ENCODE measurements at regions not wholly inside any gene's neighbourhood (a gene's known extent, or its start where the extent isn't known, plus 50 kb on each side); places are given as distances from the start of the nearest gene placed in this dataset.

- Histone ChIP-seq H3K9me3 (ENCODE audit: control insufficient read depth, low read length) (no peaks in the 10 kb centered on the region), H3K36me3 (ENCODE audit: control insufficient read depth, insufficient read depth, low read length) (no peaks in the 10 kb centered on the region), H3K9ac (ENCODE audit: extremely low read depth, low read length, poor library complexity, severe bottlenecking) (no peak overlapping the region), H3K27me3 (ENCODE audit: control insufficient read depth, insufficient read depth, low read length, poor library complexity, severe bottlenecking) (no peaks in the 10 kb centered on the region), H3K27ac (ENCODE audit: low read depth, low read length) (no peak overlapping the region), H3K4me1 (ENCODE audit: control insufficient read depth, insufficient read depth, low read length) (no peaks in the 10 kb centered on the region), H3K4me3 (ENCODE audit: low read length) (no peak overlapping the region)
- TF ChIP-seq, protein P1, sequence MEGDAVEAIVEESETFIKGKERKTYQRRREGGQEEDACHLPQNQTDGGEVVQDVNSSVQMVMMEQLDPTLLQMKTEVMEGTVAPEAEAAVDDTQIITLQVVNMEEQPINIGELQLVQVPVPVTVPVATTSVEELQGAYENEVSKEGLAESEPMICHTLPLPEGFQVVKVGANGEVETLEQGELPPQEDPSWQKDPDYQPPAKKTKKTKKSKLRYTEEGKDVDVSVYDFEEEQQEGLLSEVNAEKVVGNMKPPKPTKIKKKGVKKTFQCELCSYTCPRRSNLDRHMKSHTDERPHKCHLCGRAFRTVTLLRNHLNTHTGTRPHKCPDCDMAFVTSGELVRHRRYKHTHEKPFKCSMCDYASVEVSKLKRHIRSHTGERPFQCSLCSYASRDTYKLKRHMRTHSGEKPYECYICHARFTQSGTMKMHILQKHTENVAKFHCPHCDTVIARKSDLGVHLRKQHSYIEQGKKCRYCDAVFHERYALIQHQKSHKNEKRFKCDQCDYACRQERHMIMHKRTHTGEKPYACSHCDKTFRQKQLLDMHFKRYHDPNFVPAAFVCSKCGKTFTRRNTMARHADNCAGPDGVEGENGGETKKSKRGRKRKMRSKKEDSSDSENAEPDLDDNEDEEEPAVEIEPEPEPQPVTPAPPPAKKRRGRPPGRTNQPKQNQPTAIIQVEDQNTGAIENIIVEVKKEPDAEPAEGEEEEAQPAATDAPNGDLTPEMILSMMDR (conservative IDR thresholded peaks at IDR 0.05) = no peak
- H3K27ac Mint-ChIP-seq = no peak overlapping the region
- peaks cover 6% of the 10 kb centered on the region for H3K27me3 Mint-ChIP-seq (ENCODE audit: insufficient read depth)
- no peaks in the 10 kb centered on the region for H3K36me3 Mint-ChIP-seq (ENCODE audit: low read depth)
- H3K4me3 Mint-ChIP-seq = no peak overlapping the region
- DNase-seq = no peak
- peaks cover 5% of the 10 kb centered on the region for H3K4me1 Mint-ChIP-seq
- 83 to 84% methylated on average over 4 to 5 of the region's 5 CpGs for WGBS, 2 experiments (ENCODE audit: insufficient coverage in 1 of 2, insufficient read length in 1 of 2)
- no peaks in the 10 kb centered on the region for H3K9me3 Mint-ChIP-seq
These were observed 376.1 kb upstream of the CFAP20DC start for GRCh38 chr3:59425942-59426341.

DNA sequence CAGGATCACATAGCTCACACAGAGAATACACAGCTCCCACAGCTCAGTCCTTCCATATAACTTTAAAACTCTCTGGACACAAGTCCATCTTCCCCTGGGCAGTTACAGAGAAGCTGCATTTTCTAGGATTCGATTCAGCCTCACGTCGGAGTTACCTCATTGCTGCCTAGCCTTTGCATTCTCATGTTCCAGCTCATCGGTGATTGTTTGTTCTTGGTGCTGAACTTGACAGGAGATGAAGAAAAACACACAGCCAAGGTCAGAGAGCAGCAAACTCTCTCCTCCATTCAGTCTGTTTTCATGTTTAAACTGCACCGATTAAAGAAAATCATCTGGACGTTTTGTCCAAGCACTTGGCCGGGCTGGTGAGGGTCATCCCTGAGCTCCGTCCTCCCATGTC lies 375.5 kb upstream of the CFAP20DC start:
- Mint-ChIP-seq H3K4me1 (peaks cover 5% of the 10 kb centered on the region), H3K27ac (no peak overlapping the region)

DNA sequence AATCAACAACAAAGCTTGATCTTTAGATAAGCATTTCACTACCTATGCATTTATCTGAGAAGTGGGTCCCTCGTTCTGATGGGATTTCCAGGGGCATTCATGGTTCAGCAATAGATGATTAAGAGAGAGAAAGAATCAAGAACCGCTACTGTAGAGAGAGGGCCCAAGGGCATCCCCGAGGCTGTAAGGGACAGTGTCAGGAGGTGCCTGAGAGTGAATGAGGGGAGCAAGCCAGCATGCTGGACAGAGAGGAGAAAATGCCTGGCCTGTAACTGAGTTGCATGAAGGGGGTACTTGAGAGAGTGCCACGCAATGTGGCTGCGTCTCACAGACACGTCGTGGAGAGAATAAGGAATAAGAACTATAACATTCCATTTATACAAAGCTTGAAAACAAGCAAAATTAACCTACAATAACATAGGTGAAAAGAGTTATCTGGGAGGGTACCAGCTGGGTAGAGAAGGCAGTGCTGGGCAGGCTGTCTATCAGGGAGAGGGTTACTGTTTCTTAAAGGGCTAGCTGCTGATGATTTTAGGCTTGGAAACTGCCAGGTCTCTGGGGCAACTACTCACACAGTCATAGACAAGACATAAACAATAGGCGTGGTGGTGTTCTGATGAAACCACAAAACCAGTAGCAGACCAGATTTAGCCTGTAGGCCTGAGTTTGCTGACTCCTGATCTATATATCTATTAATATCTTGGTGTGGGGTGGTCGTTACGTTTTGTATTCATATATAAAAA lies 374.6 kb upstream of the CFAP20DC start:
- peaks cover 5% of the 10 kb centered on the region for H3K4me1 Mint-ChIP-seq
- H3K36me3 ChIP-seq (ENCODE audit: control insufficient read depth, insufficient read depth, low read length) = no peaks in the 10 kb centered on the region
- no peak for DNase-seq
- no peak overlapping the region for H3K4me3 Mint-ChIP-seq
- no peaks in the 10 kb centered on the region for H3K9me3 Mint-ChIP-seq
- H3K27me3 ChIP-seq (ENCODE audit: control insufficient read depth, insufficient read depth, low read length, poor library complexity, severe bottlenecking) = no peaks in the 10 kb centered on the region
- peaks cover 6% of the 10 kb centered on the region for H3K27me3 Mint-ChIP-seq (ENCODE audit: insufficient read depth)
- H3K27ac ChIP-seq (ENCODE audit: low read depth, low read length) = no peak overlapping the region
- H3K27ac Mint-ChIP-seq = no peak overlapping the region
- TF ChIP-seq, protein P1 (conservative IDR thresholded peaks at IDR 0.05) = no peak
- no peak overlapping the region for H3K4me3 ChIP-seq (ENCODE audit: low read length)
- H3K9me3 ChIP-seq (ENCODE audit: control insufficient read depth, low read length) = no peaks in the 10 kb centered on the region
- no peaks in the 10 kb centered on the region for H3K36me3 Mint-ChIP-seq (ENCODE audit: low read depth)
- 96 to 100% methylated on average over 2 to 6 of the region's 10 CpGs for WGBS, 2 experiments (ENCODE audit: insufficient coverage in 1 of 2, insufficient read length in 1 of 2)
- H3K4me1 ChIP-seq (ENCODE audit: control insufficient read depth, insufficient read depth, low read length) = no peaks in the 10 kb centered on the region
- no peak overlapping the region for H3K9ac ChIP-seq (ENCODE audit: extremely low read depth, low read length, poor library complexity, severe bottlenecking)

More for the DNA sequence above, 375.5 kb upstream of the CFAP20DC start:
- Histone ChIP-seq H3K9me3 (ENCODE audit: control insufficient read depth, low read length) (no peaks in the 10 kb centered on the region), H3K27ac (ENCODE audit: low read depth, low read length) (no peak overlapping the region), H3K9ac (ENCODE audit: extremely low read depth, low read length, poor library complexity, severe bottlenecking) (no peak overlapping the region), H3K4me3 (ENCODE audit: low read length) (no peak overlapping the region), H3K36me3 (ENCODE audit: control insufficient read depth, insufficient read depth, low read length) (no peaks in the 10 kb centered on the region), H3K4me1 (ENCODE audit: control insufficient read depth, insufficient read depth, low read length) (no peaks in the 10 kb centered on the region), H3K27me3 (ENCODE audit: control insufficient read depth, insufficient read depth, low read length, poor library complexity, severe bottlenecking) (no peaks in the 10 kb centered on the region)
- peaks cover 6% of the 10 kb centered on the region for H3K27me3 Mint-ChIP-seq (ENCODE audit: insufficient read depth)
- TF ChIP-seq, protein P1 (conservative IDR thresholded peaks at IDR 0.05) = no peak
- H3K4me3 Mint-ChIP-seq = no peak overlapping the region
- H3K9me3 Mint-ChIP-seq = no peaks in the 10 kb centered on the region
- DNase-seq = no peak
- WGBS, 2 experiments (ENCODE audit: insufficient coverage in 1 of 2, insufficient read length in 1 of 2) = 84 to 89% methylated on average over 6 to 8 of the region's 8 CpGs
- H3K36me3 Mint-ChIP-seq (ENCODE audit: low read depth) = no peaks in the 10 kb centered on the region

Data from endodermal cell (in vitro differentiated cells).